Muscle of back (tissue), 3 donors: ENCODE measurements at regions not wholly inside any gene's neighbourhood (a gene's known extent, or its start where the extent isn't known, plus 50 kb on each side); places are given as distances from the start of the nearest gene placed in this dataset.
"Not testable (repeated sequence)": the region's sequence is repeated elsewhere in the genome, so short reads cannot be mapped to it uniquely, and the experiment has no call there.

Experiments used
- DNase-seq, 3 donors: peaks; one replicate each; pipeline versions ENCODE4 v3.0.0 to v3.0.0-alpha.2; 2013

- DNase-seq: not testable (repeated sequence)
These were observed 54.2 kb downstream of the DBET start for GRCh38 chr4:190118519-190118918.

- not testable (repeated sequence) for DNase-seq
These were observed 54.1 kb upstream of the DUX4 start for GRCh38 chr4:190119474-190119873.

- DNase-seq: not testable (repeated sequence)
These were observed 53.5 kb upstream of the DUX4 start for GRCh38 chr4:190120111-190120514.

GRCh38 chr4:190120537-190121001, 53.0 kb upstream of the DUX4 start:
- not testable (repeated sequence) for DNase-seq

- not testable (repeated sequence) for DNase-seq
These were observed 52.4 kb upstream of the DUX4 start for GRCh38 chr4:190121076-190121671.

- no peak for DNase-seq
These were observed 51.8 kb upstream of the DUX4 start for GRCh38 chr4:190121759-190122158.

- peak in 2 of 3 donors; percentile 41 to 68 for DNase-seq
These were observed 51.1 kb upstream of the DUX4 start for GRCh38 chr4:190122161-190123142.
